MM.1S (cell line): ENCODE measurements at regions not wholly inside any gene's neighbourhood (a gene's known extent, or its start where the extent isn't known, plus 50 kb on each side); places are given as distances from the start of the nearest gene placed in this dataset.

Source experiments
- DNase-seq: peaks from one replicate; pipeline ENCODE4 v3.0.0-alpha.2; 2015
- H2AFZ ChIP-seq: fragments of 300-600 bp; sonication (generic); 2 replicates; pipeline ENCODE4 v1.6.0; 2016; ENCODE audit warnings: antibody characterized with exemption, low read length
- H3F3A ChIP-seq: fragments of 300-600 bp; sonication (generic); 2 replicates; pipeline ENCODE4 v1.6.1; 2016; ENCODE audit warnings: mild to moderate bottlenecking, antibody characterized with exemption, low read length, moderate library complexity, mixed read lengths; ENCODE audit not compliant: insufficient read depth
- H3K27ac ChIP-seq: fragments of 300-600 bp; sonication (generic); 2 replicates; pipeline ENCODE4 v1.5.1; 2016; ENCODE audit warnings: mild to moderate bottlenecking, low read length
- H3K27me3 ChIP-seq: fragments of 300-600 bp; sonication (generic); replicated peaks from 2 replicates; pipeline ENCODE4 v1.6.0; 2016; ENCODE audit warnings: low read length; ENCODE audit not compliant: insufficient read depth
- H3K36me3 ChIP-seq: fragments of 300-600 bp; sonication (generic); replicated peaks from 2 replicates; pipeline ENCODE4 v1.6.1; 2016; ENCODE audit warnings: mild to moderate bottlenecking, low read length, mixed read lengths; ENCODE audit not compliant: insufficient read depth
- H3K4me1 ChIP-seq: fragments of 300-600 bp; sonication (generic); 2 replicates; pipeline ENCODE4 v1.6.1; 2016; ENCODE audit warnings: low read length, mixed read lengths
- H3K4me2 ChIP-seq: fragments of 300-600 bp; sonication (generic); 2 replicates; pipeline ENCODE4 v1.6.0; 2016; ENCODE audit warnings: low read depth, low read length
- H3K4me3 ChIP-seq: fragments of 300-600 bp; sonication (generic); 2 replicates; pipeline ENCODE4 v1.5.1; 2016; ENCODE audit warnings: low read length, mixed read lengths
- H3K79me2 ChIP-seq: fragments of 300-600 bp; sonication (generic); 2 replicates; pipeline ENCODE4 v1.6.1; 2016; ENCODE audit warnings: mixed run types, low read length, mixed read lengths
- H3K9ac ChIP-seq: fragments of 300-600 bp; sonication (generic); 2 replicates; pipeline ENCODE4 v1.6.1; 2016; ENCODE audit warnings: low read length, mixed read lengths
- H3K9me2 ChIP-seq: fragments of 300-600 bp; sonication (generic); replicated peaks from 2 replicates; pipeline ENCODE4 v1.6.1; 2016; ENCODE audit warnings: mild to moderate bottlenecking, low read length, mixed read lengths; ENCODE audit not compliant: insufficient read depth
- H3K9me3 ChIP-seq: fragments of 300-600 bp; sonication (generic); replicated peaks from 2 replicates; pipeline ENCODE4 v1.6.1; 2016; ENCODE audit warnings: mild to moderate bottlenecking, low read length, mixed read lengths; ENCODE audit not compliant: insufficient read depth
- H4K20me1 ChIP-seq: fragments of 300-600 bp; sonication (generic); 2 replicates; pipeline ENCODE4 v1.6.1; 2016; ENCODE audit warnings: mild to moderate bottlenecking, low read length, moderate library complexity, mixed read lengths; ENCODE audit not compliant: insufficient read depth
- EZH2 ChIP-seq: fragments of 300-600 bp; sonication (generic); optimal IDR thresholded peaks from 2 replicates; pipeline ENCODE3; 2017; ENCODE audit warnings: low read depth, mild to moderate bottlenecking, antibody characterized with exemption, low read length, mixed read lengths
- EZH2phosphoT487 ChIP-seq: fragments of 300-600 bp; sonication (generic); IDR thresholded peaks from 2 replicates; pipeline ENCODE4 v1.6.1; 2018; ENCODE audit warnings: antibody characterized with exemption, low read length
- TF ChIP-seq, protein P1 (sequence below): fragments of 300-600 bp; sonication (generic); IDR thresholded peaks from 2 replicates; pipeline ENCODE4 v1.5.1; 2016; ENCODE audit warnings: antibody characterized with exemption, low read length, mixed read lengths

DNA sequence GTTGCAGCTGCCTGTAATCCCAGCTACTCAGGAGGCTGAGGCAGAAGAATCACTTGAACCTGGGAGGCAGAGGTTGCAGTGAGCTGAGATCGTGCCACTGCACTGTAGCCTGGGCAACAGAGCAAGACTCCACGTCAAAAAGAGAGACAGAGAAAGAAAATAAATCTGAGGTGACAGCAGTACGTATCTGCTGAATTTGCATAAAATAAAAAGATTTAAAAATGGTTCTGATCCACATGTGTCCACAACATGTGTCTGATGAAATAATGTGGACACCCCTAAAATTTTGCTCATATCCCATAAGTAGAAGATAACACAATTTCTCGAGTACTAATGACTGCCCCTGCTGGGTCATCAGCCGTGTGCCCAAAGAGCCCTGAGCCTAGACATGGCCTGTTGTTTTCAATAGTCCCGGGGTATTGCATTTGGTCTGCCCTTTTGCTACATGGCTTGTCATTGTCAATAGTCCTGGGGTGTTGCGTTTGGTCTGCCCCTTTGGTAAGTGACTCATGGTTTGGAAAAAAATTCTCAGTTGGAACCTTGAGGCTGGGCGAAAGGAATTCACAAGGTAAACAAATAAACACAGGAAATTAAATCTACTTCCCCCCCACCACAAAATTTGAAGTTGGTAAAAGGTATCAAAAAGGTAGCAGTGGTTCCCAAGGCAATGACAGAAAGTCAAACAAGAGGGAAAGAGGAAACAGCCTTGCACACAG lies 434.6 kb upstream of the MAF start:
- no peak for DNase-seq
- Histone ChIP-seq H2AFZ (no peak overlapping the region), H3K9ac (no peak overlapping the region), H3K4me3 (no peak overlapping the region), H3K4me2 (no peak overlapping the region), H3K9me2 (no peaks in the 10 kb centered on the region), H3K79me2 (no peaks in the 10 kb centered on the region), H3K27ac (no peak overlapping the region), H3K4me1 (no peaks in the 10 kb centered on the region), H3K9me3 (no peaks in the 10 kb centered on the region), H3F3A (no peaks in the 10 kb centered on the region), H3K36me3 (no peaks in the 10 kb centered on the region), H3K27me3 (no peaks in the 10 kb centered on the region), H4K20me1 (no peaks in the 10 kb centered on the region)
- TF ChIP-seq EZH2 (no peak), EZH2phosphoT487 (no peak)
- TF ChIP-seq, protein P1, sequence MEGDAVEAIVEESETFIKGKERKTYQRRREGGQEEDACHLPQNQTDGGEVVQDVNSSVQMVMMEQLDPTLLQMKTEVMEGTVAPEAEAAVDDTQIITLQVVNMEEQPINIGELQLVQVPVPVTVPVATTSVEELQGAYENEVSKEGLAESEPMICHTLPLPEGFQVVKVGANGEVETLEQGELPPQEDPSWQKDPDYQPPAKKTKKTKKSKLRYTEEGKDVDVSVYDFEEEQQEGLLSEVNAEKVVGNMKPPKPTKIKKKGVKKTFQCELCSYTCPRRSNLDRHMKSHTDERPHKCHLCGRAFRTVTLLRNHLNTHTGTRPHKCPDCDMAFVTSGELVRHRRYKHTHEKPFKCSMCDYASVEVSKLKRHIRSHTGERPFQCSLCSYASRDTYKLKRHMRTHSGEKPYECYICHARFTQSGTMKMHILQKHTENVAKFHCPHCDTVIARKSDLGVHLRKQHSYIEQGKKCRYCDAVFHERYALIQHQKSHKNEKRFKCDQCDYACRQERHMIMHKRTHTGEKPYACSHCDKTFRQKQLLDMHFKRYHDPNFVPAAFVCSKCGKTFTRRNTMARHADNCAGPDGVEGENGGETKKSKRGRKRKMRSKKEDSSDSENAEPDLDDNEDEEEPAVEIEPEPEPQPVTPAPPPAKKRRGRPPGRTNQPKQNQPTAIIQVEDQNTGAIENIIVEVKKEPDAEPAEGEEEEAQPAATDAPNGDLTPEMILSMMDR = no peak

DNA sequence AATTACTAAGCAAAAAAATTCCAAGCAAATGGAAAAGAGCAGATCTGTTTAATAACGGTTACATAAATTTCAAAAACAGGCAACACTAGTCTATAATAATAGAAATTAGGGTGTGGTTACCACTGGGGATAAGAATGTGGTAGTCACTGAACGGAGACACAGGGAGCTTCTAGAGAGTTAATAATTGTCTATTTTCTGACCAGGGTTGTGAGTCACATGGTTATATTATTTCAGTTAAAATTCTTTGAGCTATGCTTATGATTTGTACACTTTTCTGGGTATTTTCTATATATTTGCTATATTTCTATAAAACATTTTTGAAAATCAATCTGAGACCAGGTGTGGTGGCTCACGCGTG lies 433.9 kb upstream of the MAF start:
- no peaks in the 10 kb centered on the region for H3F3A ChIP-seq
- no peak for TF ChIP-seq EZH2
- TF ChIP-seq, protein P1 = no peak
- no peak for TF ChIP-seq EZH2phosphoT487

DNA sequence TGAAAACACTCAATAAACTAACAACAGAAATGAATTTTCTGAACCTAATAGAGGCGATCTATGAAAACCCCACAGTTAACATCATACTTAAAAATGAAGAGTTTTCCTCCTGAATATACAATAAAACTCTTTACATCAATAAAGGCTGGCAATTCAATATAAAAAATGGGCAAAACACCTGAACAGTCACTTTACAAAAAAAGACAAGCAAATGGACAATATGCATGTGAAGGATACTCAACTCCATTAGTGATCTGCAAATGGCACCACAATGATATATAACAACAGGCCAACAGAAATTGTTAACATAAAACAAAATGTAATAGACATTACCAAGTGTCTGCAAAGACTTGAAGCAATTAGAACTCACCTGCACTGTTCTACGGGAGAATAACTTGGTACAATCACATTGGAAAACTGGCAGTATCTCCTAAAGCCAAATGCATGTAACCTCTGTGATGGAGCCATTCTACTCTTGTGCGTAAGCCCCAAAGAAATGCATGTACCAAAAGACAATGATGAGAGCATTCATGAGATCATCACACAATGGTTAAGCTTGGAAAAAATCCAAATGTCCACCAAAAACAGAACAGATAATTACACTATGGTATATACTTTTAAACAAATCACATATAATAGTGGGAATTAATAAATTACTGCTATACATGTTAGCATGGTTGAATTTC lies 433.4 kb upstream of the MAF start:
- TF ChIP-seq, protein P1 = no peak
- TF ChIP-seq EZH2phosphoT487 (no peak), EZH2 (no peak)
- Histone ChIP-seq H3K9me3 (no peaks in the 10 kb centered on the region), H2AFZ (no peak overlapping the region), H3K27me3 (no peaks in the 10 kb centered on the region), H3K4me3 (no peak overlapping the region), H3K4me2 (no peak overlapping the region), H4K20me1 (no peaks in the 10 kb centered on the region), H3F3A (no peaks in the 10 kb centered on the region), H3K27ac (no peak overlapping the region), H3K9me2 (no peaks in the 10 kb centered on the region), H3K9ac (no peak overlapping the region), H3K4me1 (no peaks in the 10 kb centered on the region), H3K36me3 (no peaks in the 10 kb centered on the region), H3K79me2 (no peaks in the 10 kb centered on the region)
- DNase-seq = no peak

More for the DNA sequence above, 433.9 kb upstream of the MAF start:
- H3K79me2 ChIP-seq = no peaks in the 10 kb centered on the region
- no peak overlapping the region for H3K27ac ChIP-seq
- H4K20me1 ChIP-seq = no peaks in the 10 kb centered on the region
- no peaks in the 10 kb centered on the region for H3K4me1 ChIP-seq
- no peaks in the 10 kb centered on the region for H3K9me3 ChIP-seq
- no peak overlapping the region for H3K4me2 ChIP-seq
- no peaks in the 10 kb centered on the region for H3K27me3 ChIP-seq
- DNase-seq = no peak
- no peak overlapping the region for H2AFZ ChIP-seq
- no peaks in the 10 kb centered on the region for H3K9me2 ChIP-seq
- H3K9ac ChIP-seq = no peak overlapping the region
- no peaks in the 10 kb centered on the region for H3K36me3 ChIP-seq
- H3K4me3 ChIP-seq = no peak overlapping the region
